GM18517 (cell line): ENCODE measurements at regions not wholly inside any gene's neighbourhood (a gene's known extent, or its start where the extent isn't known, plus 50 kb on each side); places are given as distances from the start of the nearest gene placed in this dataset.

Experiments used
- ATAC-seq: cut with Tn5 transposase; IDR thresholded peaks from one replicate; pipeline ENCODE4 v1.9.1; 2021; ENCODE audit warnings: mild to moderate bottlenecking, moderate library complexity; ENCODE audit not compliant: unreplicated experiment

GRCh38 chr13:29959603-29960002 lies 109.2 kb upstream of the UBL3 start:
- no peak for ATAC-seq

GRCh38 chr13:29959086-29959485 lies 108.7 kb upstream of the UBL3 start:
- no peak for ATAC-seq

- no peak for ATAC-seq
These were observed 108.1 kb upstream of the UBL3 start for GRCh38 chr13:29958476-29958875.

DNA sequence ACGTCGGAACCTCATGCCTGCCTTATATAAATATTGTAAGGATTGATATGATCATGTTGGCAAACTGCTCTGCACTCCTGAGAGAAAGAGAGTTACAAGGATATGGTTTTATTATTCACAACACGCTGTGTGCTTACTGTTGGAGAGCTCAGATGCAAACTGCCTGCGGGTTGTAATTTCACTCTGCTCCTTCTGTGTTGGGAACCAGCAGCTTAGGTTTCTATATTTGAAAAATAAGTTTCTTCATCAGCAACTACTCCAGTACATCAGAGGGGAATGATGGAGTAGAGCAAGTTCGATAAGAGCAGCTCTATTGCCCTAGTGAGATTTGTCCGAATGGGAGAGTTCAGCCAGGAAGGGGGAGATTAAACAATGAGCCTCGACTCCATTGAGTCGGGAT lies 106.9 kb upstream of the UBL3 start:
- ATAC-seq: no peak

GRCh38 chr13:29956853-29957252 lies 106.4 kb upstream of the UBL3 start:
- no peak for ATAC-seq

- ATAC-seq: no peak
These were observed 104.8 kb upstream of the UBL3 start for GRCh38 chr13:29955137-29955650.

GRCh38 chr13:29954082-29955028 lies 103.9 kb upstream of the UBL3 start:
- ATAC-seq: no peak

- no peak for ATAC-seq
These were observed 103.1 kb upstream of the UBL3 start for GRCh38 chr13:29953542-29953941.

- ATAC-seq: no peak
These were observed 101.8 kb upstream of the UBL3 start for GRCh38 chr13:29952245-29952644.

GRCh38 chr13:29948791-29949190 lies 98.4 kb upstream of the UBL3 start:
- no peak for ATAC-seq

DNA sequence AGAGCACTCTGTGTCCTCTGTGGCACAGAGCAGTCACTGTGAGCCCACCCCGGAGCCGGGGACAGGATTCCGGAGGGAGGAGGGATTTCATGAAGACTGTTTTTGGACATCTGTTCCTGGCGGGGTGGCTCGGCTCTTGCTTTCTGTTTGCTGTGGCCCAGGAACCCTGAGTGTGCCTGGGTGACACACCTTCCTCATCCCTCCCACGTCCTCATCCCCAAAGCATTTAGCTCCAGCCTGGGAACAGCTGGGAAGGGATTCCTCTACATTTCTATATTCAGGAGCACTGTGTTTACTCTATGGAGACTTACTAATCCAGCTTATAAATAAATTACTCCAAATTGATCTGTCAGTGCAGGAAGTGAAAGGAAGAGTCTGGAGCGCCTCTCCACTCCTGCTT lies 97.8 kb upstream of the UBL3 start:
- ATAC-seq: no peak

- ATAC-seq: no peak
These were observed 97.4 kb upstream of the UBL3 start for GRCh38 chr13:29947839-29948238.

- no peak for ATAC-seq
These were observed 95.7 kb upstream of the UBL3 start for GRCh38 chr13:29946093-29946492.

- no peak for ATAC-seq
These were observed 93.3 kb upstream of the UBL3 start for GRCh38 chr13:29943686-29944085.

DNA sequence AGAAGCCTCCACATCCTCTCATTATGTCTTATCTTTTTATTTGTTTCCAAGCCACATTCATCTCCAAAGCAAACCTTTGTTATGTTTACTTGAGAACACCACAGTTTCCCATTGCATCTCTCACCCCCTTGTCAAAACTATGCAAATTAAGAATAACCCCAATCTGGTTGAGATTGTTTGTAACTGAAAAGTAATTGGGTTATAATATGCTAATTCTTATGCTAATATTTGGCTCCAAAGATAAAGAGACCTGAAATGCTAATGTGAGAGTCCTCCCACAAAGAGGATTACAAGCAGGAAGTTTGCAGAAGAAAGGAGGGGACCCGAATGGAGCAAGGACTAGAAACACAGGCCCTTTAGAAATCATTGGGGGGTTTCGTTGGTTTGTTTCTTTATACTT lies 92.9 kb upstream of the UBL3 start:
- ATAC-seq: no peak

DNA sequence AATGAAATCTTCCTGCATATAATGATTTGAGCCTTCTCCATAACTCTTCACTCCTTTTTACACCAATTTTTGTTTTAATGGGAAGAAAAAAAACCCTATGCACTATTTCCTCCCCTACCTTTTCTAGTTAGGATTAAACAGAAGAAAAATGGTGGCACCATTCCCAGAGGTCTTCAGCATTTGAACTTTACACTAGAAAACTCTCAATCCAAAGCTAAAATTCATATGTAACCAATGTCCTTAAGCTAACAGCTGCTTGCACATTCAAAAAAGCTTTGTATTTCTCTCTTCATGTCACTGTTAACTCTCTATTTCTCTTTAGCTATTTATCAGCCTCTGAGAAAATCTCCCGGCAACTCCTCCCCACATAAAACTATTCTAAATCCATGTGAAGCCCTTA lies 90.3 kb upstream of the UBL3 start:
- no peak for ATAC-seq

GRCh38 chr13:29939158-29939557 lies 88.7 kb upstream of the UBL3 start:
- ATAC-seq: no peak

GRCh38 chr13:29937841-29938240 lies 87.4 kb upstream of the UBL3 start:
- no peak for ATAC-seq

- no peak for ATAC-seq
These were observed 87.0 kb upstream of the UBL3 start for GRCh38 chr13:29937379-29937778.

GRCh38 chr13:29936956-29937355 lies 86.5 kb upstream of the UBL3 start:
- no peak for ATAC-seq

DNA sequence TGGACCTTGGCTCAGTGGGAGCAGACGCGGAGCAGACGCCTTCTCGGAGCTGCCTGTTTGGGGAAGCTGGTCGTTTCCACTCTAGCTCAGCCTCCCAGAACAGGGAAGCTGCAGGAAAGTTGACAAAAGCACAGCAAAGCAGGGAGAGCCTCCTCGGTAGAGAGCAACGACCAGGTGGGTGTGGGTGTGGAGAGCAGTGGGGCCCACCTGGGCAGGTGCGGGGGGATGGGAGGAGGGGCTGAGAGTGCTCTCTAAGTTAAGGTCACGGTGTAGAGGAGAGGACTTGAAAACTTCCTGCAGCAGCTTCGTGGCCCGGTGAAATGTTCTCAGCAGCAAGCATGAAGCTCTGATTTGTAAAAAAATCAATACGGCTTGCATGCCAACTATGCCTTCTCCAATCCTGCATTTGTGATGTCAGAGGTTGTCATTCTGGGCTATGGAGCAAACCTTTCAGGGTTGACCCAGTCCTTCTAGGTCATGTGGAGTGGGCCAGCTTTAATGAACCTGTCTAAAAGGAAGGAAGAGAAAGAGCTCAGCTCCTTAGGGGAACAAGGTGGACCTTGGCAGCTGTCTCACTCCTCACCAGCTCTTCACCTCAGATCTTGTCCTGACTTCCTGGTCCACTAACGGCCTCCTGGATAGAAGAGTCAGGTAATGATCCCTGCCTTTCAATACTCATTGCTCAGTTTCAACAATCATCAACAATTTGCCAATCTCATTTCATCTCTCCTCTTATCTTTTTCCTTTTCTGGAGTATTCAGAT lies 85.8 kb upstream of the UBL3 start:
- ATAC-seq: peak; percentile 9
